GM18907 (cell line): ENCODE measurements at regions not wholly inside any gene's neighbourhood (a gene's known extent, or its start where the extent isn't known, plus 50 kb on each side); places are given as distances from the start of the nearest gene placed in this dataset.
A peak's percentile ranks its signal among the peaks of the same experiment; 100 is the strongest.

Experiments
- ATAC-seq: cut with Tn5 transposase; IDR thresholded peaks from one replicate; pipeline ENCODE4 v1.9.1; 2021; ENCODE audit warnings: mild to moderate bottlenecking, moderate library complexity; ENCODE audit not compliant: unreplicated experiment

DNA sequence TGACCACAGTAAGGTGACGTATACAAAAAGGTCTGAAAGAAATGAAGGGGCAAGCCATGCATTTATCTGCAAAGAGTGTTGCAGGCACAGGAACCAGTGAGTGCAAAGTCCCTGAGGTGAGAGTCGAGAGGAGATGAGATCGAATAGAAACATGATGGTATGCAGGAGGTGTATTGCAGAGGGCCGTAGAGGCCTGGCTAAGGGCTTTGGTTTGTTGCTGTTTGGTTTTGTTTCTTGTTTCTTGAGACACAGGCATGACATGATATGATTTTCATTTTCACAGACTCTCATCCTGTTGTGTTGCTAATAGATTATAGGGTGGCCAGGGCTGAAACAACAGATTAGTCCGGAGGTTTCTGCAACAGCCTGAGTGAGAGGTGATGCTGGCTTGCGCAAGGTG, 80.4 kb downstream of the HSPH1 start:
- ATAC-seq = no peak

DNA sequence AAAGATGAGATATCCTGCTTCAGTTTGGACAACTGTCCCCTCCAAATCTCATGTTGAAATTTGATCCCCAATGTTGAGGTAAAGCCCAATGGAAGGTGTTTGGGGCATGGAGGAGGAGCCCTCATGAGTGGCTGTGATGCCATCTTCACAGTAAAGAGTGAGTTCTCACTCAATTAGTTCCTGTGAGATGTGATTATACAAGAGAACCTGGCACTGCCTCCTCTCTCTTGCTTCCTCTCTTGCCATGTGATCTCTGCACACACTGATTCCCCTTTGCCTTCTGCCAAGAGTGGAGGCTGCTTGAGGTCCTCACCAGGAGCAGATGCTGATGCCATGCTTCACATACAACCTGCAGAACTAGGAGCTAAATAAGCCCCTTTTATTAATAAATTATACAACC, 86.9 kb downstream of the HSPH1 start:
- ATAC-seq = no peak

DNA sequence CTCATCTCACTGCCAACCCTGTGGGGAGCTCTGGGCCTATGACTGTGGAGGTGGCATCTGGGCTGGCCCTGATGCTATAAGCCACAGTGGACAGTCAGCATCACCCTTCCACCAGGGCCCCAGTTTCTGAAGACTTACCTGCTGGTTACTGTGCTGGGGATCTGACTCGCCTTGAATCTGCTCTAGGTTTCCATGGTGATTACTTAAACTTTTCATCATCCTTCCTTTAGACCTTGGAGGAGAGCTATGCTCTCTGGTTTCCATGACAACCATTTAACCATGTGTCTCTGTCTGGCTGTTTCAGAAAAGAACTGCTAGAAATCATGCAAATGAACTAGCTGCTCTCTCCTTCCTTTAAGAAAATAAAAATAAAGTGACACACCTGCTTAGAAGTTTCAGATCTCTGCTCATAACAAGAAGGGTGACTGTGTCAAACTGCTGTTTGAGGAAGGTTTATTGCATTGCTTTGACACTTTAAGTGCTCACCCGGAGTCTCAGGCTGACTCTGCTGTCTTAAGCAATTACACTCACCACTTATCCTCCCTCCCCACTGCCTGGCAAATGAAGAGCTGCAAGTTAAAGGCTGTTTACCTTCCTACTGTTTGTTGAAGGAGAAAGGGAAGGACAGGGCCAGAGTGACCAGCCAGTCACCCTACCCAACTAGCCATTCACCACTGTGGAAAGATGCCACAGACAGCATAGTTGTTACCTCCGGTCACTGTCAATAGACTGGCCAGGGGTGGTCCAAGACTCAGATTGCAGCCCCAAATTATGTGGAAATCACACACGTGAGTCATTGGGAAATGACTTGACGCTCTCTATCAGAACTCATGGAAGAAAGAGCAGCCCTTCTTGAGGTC, 87.6 kb downstream of the HSPH1 start:
- peak; percentile 94 for ATAC-seq

DNA sequence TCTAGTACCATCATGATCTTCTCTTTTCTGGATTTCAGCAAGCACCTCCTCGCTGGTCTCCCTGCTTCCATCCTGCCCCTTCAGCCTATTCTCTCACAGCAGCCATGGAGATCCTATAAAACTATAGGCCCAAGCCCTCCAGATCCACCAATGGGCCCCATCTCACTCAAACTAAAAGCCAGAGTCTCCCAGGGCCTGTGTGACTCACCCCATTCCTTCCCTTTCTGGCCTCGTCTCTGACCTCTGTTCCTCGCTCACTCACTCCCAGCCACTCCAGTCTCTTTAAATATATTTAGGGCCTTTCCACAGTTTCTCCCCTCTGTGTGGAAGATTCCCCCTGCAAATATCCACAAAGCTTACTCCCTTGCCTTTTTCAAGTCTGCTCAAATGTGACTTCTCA, 89.7 kb downstream of the HSPH1 start:
- ATAC-seq = no peak

DNA sequence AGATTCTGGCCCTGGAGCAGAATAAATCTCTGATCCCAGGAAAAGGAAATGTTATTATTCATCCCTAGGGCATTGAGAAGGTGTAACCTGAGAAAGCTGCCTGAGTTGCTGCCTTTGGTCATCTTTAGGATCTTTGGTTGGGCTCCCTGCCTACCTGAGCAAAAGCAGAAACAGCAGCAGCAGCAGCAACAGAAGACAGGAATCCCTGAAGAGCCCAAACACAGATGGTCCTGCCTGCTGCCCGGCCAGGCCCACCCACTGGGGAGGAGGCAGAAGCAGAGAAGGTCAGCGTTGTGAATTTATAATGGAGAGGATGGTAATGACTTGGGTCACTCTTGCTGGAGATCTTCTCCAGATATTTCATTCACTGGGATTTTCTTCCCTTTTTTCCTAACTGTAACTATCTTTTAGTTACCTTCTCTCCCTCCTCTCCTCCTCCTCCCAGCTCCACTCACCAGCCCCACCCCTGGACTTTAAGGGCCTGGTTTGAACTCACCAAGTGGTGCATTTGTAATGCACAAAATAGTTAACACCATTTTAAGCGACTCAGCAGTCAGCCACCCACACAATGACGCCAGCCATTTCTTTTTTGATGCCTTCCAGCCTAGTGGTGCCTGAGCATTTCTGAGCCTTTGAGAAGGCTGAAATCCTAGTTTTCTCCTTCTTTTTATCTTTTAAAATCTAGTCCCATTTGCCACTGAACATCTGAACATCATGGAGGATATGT, 91.7 kb downstream of the HSPH1 start:
- ATAC-seq = no peak

DNA sequence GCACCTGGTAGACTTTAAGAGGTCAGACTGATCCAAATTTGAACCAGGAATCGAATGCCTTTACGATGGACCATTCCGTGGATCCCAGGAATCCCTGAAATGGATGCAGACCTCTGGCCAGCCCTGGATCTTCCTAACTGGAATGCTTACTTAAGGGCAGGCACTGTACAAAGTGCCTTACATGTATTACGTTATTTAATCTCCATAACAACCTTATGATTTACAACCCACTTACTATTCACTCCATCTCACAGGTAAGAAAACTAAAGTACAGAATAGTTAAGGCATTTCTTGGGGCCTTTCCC, 93.6 kb downstream of the HSPH1 start:
- ATAC-seq = no peak

DNA sequence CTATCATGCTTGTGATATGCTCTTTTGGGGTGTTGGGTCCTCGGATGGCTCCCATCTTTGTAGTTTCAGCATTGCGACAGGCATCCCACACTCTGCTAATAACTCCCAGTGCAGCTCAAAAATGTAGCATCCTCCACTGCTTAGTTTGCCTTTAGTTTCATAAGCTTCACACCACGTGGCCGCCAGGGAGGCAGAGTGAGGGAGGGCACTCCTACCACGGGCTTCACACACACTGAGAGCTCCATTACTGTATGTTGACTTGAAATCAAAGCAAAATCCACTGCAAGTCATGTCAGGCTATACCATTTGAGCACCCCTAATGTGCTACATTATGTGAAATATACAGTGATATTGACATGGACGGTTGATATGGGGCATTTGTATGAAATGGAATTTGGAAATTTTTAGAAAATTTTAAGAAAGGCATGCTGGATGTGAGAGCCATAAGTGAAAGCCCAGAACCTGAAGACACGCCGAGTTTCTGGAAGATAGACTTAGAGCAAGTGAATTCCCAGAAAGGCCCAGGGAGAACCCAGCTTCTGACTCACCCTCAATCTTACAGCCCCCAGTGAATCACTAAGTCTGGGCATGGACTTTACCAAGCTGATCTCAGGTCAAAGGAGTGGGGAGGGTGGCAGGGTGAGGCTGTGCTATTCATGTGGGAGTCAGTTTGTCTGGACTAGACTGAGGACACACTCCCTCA, 94.1 kb downstream of the HSPH1 start:
- no peak for ATAC-seq

DNA sequence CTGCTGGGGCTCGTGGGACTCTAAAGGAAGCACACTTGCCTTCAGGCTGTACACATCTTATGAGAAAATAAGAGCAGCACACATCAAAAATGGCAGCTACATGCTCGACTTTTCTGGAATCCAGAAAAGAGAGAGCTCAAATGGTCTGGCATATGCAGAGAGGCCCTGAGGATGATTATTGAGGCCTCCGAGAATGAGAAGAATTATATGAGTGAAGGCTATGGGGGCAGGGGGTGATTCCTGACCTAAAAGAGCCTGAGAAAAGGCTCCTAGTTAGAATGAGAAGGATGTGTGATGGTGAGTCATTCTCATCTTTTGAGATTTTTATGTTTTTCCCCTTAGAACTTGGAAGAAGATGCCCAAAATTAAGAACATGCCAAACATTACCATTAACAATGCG, 97.1 kb downstream of the HSPH1 start:
- ATAC-seq = no peak

DNA sequence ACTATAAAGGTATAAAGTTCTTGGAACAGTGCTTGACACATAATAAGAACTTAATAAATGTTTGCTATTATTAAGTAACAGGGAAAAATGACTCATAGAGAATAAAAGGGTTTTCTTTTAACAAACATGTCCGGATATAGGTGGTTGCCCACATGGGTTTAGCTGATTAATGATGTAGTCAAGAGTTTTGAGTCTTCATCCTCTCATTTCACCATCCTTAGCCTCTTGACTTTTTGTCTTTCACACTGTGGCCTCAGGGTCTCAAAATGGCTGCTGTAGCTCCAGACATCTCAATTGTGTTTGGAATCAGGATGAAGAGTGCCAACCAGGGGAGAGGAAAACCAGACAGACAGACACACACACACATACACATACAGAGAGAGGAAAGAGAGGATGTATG, 97.9 kb downstream of the HSPH1 start:
- ATAC-seq = no peak

DNA sequence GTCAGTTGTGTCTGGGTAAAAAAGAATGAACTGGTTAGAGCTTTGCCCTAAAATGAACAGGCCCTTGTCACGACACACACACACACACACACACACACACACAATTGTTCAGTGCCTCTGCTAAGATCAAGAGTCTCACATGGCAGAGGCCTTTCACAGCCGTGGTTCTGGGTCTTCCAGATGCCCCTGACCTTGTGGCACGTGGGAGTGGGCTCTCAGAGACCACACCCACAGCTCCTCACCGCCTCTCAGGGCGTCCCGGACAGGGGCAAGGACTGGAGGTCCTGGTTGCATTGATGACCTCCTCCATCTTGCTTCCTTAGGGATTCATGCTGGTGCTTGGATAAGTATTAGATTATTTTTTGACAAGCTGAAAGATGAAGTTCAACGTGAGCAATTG, 101.0 kb downstream of the HSPH1 start:
- no peak for ATAC-seq

DNA sequence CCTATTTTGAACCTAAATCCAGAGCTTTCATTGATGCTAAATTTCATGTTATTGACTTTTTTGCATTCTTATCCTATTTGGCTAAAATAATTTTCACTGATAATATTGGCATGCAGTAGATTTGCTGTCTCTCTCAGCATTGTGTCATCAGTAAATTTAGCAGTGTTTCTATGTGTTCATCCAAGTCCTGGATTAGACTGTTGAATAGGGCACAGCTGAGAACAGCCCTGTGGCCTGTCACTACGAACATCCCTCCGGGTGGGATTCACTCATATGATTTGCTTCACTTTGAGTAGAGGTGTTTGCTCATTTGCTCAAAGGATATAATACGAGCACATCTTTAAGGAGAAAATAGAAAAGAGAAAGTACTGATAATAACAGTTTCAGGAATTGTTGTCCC, 101.5 kb downstream of the HSPH1 start:
- ATAC-seq = no peak

DNA sequence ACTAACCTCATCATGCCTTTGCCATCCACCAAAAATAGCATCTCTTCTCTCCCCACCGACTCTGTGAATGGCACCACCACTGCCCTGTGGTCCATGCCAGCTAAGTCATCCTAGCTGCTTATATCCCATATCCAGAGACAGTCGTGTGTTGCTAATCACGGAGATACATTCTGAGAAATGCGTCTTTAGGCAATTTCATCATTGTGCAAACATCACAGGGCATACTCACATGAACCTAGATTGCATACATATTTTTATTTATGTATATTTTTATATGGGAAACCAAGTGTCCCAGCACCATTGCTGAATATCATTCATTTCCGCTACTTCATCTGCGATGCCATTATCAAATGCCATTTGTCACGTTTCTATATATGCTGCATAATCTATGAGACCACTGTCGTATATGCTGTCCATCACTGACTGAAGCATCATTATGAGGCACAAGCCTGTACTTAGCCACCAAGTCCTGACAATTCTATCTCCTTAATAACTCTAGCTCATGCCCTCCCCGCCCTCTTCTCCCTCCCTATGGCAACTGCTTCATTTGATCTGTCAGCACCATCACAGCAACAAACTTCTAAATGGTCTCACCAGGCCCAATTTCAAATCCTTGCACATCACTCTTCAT, 104.2 kb downstream of the HSPH1 start:
- ATAC-seq = no peak

DNA sequence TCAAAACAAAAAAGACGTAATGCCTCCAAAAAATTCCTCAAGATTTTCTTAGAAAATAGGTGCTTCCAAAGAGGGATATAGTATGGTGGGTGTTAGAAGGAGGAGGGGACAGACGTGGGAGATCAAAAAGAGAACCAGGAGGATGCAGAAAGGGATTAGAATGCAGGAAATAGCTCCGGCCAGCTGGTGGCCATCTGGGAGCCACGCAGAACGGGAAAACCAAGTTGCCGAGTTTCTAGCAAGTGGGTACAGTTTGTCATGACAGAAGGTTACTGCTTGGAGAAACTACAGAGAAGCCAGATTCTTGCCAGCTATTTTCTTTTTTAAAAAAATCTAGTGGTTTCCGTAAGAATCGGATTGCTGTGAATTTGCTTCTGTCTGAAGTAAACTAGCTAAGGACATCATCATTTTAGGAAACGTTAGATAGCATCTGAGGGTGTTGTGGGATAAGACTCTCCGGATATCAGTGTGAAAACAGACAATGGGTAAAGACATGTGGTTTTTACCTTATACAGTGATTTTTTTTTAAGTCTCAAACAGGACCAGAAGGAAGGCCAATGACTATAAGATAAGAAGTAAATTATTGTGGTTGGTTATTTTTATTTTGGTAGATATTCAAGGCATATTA, 104.9 kb downstream of the HSPH1 start:
- ATAC-seq = no peak

DNA sequence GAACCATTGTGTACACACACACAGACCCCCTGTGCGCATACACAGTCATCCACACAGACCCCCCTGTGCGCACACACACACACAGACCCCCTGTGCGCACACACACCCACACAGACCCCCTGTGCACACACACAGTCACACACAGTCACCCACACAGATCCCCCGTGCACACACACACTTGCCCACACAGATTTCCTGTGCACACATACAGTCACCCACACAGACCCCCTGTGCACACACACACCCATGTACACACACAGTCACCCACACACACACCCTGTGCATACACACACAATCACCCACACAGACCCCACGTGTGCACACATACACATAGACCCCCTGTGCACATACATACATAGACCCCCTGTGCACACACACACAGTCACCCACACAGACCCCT, 106.1 kb downstream of the HSPH1 start:
- no peak for ATAC-seq

DNA sequence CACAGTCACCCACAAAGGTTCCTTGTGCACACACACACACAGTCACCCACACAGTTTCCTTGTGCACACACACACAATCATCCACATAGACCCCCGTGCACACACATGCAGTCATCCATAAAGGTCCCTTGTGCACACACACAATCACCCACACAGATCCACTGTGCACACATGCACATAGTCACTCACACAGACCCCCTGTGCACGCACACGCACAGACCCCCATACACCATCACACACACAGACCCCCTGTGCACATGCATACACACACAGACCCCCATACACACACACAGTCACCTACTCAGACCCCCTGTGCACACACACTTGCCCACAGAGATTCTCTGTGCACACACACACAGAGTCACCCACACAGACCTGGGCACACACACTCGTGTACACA, 107.1 kb downstream of the HSPH1 start:
- ATAC-seq = no peak

DNA sequence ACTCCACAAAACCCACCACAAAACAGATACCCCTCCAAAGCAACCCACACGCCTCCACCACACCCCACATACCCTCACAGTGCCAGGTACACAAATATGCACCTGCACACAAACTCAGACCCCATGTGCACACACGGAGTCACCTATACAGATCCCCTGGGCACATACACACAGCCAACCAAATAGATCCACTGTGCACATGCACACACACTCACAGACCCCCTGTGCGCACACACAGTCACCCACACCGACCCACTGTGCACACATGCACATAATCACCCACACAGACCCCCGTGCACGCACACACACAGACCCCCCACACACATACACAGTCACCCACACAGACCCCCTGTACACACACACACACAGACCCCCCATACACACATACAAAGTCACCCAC, 107.8 kb downstream of the HSPH1 start:
- ATAC-seq = no peak

DNA sequence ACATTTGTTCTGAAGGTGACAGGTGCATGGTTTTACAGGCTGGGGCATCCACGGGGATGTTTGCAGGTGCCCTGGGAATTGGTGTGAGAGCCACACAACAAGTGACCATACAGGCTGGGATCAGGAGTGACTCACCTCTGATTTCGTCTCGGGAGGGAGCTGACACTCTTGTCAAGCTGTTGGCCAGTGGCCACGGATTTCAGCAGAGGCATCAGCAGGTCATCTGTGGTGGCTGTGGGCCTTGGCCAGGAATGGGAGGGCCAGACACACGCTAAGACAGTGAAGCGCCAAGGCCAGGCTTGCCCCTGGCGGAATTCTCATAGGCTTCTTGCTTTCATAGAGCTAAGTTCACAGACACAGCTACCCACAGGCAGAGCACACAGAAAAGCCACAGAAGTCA, 108.6 kb downstream of the HSPH1 start:
- ATAC-seq = no peak

DNA sequence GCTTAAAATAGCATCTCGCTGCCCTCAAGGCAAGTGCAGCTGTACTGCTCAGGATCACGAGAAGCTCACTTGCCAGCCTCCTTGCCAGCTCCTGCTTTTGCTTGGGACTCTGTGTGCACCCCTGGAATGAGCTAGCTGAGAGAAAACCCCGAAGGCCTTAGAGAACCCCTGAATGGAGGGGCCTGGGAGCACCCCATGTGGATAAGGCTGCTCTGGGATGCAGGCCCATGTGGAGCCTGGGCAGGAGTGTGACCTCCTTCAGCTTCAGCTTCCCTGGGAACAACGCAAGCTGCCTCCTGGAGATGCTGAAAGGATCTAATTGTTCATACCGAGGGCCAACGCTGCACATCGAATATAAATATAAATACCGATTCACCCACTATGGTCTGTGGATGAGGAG, 109.2 kb downstream of the HSPH1 start:
- no peak for ATAC-seq

DNA sequence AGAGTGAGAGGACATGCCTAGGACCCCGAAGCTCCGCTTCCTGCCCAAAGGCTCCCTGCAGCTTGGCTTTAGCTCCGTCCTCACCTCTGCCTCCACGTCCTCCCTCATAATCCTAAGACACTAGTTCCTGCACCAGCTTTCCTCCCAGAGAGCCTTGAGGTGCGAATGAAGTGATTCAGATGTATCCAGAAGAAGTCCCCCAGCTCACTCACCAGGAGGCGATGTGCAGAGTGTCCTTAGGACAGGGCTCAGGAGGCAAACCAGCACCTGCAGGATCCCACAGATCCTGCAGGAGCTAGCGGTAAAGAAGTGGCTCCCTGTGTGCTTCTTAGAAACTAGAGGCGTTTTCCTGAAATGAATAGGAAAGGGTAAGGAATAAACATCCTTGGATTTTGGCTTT, 109.7 kb downstream of the HSPH1 start:
- no peak for ATAC-seq

DNA sequence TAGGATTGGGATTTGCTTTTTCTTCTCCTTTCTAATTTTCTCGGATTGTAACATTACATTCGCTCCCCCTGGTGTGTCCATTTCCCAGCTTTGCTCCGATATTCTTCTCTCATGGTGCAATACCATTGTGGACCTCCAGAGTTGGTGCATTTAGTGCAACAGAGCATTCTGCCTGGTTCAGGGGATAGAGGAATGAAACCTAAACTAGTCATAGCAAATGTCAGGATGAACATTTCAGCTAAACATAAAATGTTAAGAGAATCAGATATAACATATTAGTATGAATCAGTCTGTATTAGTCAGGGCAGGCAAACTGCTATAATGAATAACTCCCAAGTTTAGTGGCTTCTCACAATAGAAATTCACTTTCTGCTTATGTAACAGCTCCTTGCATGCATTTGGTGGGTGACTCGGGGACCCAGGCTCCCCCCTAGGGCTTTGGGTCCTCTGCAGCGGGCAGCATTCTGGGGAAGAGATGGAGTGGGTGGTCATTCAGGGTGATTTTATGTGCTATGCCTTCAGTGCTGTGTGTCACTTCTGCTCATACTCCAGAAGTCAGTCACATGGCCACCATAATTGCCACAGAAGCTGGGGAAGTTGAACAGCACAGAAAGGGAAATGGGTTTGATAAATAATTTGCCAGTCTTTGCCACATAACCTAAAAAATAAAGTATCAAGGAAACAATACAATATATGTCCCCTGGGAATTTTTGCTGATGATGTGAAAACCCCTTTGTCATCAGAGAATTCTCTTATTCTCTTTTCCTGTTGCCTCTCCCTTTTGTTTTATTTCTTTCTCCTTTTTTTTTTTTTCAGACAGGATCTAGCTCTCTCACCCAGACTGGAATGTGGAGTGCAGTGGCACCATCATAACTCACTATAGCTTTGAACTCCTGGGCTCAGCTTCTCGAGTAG, 111.0 kb downstream of the HSPH1 start:
- no peak for ATAC-seq
